GM19463 (cell line): ENCODE measurements at regions not wholly inside any gene's neighbourhood (a gene's known extent, or its start where the extent isn't known, plus 50 kb on each side); places are given as distances from the start of the nearest gene placed in this dataset.

Experiments
- ATAC-seq: cut with Tn5 transposase; IDR thresholded peaks from one replicate; pipeline ENCODE4 v1.9.1; 2021; ENCODE audit warnings: mild to moderate bottlenecking, moderate library complexity; ENCODE audit not compliant: unreplicated experiment

DNA sequence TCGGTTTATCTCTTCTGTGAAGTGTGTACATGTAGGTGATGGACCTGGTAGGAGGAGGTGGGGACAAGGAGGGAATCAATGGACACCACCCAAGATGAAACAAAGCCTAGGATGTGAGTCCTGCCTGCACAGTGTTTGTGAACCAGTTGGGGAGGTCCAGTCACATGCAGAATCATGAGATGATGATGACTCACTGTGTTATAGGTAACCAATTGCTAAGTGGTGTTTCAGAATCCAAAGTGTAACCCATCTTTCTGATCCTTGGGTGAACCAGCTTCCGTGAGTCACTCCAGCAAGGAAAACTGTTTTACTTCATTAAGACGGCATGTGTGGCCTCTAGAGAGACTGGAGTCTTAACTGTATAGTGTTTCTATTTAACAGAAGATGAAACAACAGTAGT, 57.9 kb upstream of the HPF1 start:
- peak; percentile 65 for ATAC-seq

DNA sequence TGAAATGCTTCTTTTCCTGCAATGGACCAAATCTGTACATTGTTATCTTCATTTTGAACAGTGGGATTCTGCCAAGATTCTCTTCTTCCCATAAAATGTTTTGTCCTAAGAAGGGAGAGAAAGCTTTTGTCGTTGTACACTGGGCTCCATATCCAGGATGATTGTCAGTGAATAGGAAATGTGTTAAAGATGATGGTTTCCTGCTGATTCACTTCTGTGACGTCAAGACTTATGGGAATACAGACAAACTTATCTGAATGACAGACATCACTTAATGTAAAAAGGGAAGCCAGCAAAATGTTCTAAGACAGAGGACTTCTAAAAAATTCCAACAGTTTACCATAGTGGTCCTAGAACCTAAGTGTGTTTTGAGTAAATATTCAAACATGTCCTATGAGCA, 53.7 kb upstream of the HPF1 start:
- no peak for ATAC-seq

DNA sequence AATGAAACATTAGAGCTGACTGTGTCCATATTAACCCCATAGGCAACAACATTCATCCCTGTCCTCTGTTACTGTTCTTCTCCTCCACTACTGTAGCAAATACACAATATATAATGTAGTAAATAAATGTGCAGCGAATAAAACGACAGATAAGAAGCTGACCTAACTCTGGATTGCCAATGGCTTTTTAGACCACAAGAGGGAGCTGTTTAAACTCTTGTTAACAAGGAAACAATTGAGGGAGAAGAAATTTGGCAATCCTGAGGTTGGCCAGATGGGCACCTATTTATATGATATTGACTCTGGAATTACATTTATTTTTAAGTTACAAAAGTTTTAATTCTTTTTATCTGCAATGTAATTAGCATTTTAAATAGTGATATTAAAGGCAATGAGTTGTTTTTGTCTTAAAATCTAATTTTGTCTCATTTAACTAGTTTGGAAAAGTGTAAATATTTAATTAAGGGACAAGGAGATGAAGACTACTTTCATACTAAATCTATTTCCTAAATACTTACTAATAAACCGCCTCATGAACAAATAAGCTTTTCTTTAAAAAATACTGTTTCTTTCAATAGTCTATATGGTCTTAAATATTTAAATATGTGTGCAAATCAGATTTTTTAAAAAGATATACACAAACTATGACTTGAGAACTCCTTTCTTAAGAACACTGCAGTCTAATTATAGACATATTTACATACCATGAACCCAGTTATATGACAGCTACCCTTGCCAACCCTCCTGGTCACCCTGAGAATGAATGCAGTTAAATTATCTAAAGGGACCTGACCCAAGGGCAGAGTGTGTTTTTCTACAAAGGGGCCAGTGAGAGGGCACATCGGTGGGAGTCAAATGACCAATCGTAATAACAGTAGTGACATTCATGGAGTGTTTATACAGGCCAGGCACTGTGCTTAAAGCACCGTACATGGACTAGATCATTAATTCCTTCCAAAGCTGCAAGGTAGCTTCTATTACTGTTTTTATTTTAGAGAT, 52.9 kb upstream of the HPF1 start:
- ATAC-seq, result peak; percentile 62

DNA sequence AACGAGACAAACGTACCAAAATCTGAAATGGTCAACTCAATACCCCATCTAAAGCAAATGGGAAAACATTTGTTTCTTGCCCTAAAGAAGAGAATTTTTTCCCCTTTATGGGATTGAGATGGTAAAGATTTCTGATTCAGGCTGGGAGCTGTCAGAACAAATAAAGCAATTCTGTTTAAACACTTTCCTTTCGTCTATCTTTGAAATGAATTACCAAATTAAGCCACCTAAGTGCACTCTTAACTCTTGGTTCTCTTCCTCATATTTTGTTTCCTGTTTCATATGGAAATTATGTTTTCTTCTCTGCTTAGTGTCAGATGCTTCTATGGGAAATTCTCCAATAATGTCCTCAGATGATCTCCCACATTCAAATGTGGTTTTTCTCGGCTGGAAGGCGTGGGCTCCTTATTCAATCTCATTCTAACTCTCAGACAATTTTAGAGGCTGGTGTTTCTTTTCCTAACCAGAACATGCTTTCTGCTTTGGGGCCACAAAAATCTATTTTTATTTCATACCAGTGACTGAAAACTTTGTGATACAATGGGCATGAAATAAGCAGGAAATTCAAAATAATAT, 50.3 kb upstream of the HPF1 start:
- ATAC-seq, result no peak
